ENCODE measurements at regions not wholly inside any gene's neighbourhood (a gene's known extent, or its start where the extent isn't known, plus 50 kb on each side); places are given as distances from the start of the nearest gene placed in this dataset.

DNA sequence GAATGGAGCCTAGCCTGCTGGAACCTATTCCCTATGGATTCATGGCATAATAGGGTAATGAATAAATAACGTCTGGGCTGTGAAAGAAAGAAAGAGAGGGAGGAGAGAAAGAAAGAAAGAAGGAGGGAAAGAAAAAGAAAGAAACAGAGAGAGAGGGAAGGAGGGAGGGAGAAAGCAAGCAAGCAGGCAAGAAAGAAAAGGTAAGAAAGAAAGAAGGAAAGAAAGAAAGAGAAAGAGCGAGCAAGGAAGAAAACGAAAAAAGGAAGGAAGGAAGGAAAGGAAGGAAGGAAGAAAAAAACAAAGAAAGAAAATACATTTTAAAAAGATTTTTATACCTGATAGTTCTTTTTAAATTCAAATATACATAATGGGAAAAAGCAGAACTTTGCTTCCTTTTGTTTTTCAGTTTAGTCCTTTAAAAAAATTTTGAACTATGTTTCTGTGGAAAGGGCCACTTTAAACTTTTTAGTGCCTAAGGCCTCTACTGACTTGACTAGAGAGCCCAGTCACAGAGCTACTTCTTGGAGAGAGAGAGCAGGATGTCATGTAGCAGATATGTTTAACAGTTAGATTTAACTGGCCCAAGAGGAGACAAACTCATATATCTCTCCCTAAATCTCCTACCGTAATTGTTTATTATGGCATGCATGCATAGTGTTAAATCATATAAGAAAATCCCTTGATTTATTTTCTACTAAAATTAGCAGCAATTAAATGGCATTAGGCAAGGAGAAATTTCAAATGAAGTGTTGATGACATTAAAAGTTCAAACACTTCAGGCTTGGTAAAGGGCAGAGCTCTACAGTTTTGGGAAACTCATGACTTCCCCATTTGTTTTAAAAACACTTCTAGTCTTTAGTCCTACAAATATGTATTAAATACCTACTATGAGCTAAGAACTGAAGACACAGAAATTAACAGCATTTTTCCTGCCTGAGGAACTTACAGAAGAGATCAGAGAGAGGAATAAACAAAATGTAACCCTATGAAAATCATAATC lies 305.5 kb downstream of the BCAT1 start:
- TF ChIP-seq, protein P1, sequence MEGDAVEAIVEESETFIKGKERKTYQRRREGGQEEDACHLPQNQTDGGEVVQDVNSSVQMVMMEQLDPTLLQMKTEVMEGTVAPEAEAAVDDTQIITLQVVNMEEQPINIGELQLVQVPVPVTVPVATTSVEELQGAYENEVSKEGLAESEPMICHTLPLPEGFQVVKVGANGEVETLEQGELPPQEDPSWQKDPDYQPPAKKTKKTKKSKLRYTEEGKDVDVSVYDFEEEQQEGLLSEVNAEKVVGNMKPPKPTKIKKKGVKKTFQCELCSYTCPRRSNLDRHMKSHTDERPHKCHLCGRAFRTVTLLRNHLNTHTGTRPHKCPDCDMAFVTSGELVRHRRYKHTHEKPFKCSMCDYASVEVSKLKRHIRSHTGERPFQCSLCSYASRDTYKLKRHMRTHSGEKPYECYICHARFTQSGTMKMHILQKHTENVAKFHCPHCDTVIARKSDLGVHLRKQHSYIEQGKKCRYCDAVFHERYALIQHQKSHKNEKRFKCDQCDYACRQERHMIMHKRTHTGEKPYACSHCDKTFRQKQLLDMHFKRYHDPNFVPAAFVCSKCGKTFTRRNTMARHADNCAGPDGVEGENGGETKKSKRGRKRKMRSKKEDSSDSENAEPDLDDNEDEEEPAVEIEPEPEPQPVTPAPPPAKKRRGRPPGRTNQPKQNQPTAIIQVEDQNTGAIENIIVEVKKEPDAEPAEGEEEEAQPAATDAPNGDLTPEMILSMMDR (IDR thresholded peaks at IDR 0.05), result no peak
- TF ChIP-seq SIN3A (IDR thresholded peaks at IDR 0.05; ENCODE audit: borderline replicate concordance, insufficient read depth, low read depth, low read length) (no peak), POLR2AphosphoS5 (IDR thresholded peaks at IDR 0.05; ENCODE audit: low read depth, low read length) (no peak), TCF7L2 (IDR thresholded peaks at IDR 0.05; ENCODE audit: low read depth, low read length) (no peak), REST (IDR thresholded peaks at IDR 0.05; ENCODE audit: insufficient read depth in 1 of 2, low read depth in 2 of 2, low read length in 1 of 2) (no peak)

All from Panc1 (cell line).